Parathyroid adenoma (tissue), 2 donors: ENCODE measurements at regions not wholly inside any gene's neighbourhood (a gene's known extent, or its start where the extent isn't known, plus 50 kb on each side); places are given as distances from the start of the nearest gene placed in this dataset.

ENCODE experiments used
- H2AFZ ChIP-seq: fragments of 300-600 bp; sonication (generic); one replicate; pipeline ENCODE4 v1.7.0; 2017; ENCODE audit warnings: antibody characterized with exemption, mild to moderate bottlenecking
- H3K27ac ChIP-seq: fragments of 300-600 bp; sonication (generic); one replicate; pipeline ENCODE4 v1.7.0; 2017
- H3K27me3 ChIP-seq: fragments of 300-600 bp; sonication (generic); one replicate; pipeline ENCODE4 v1.7.0; 2017; ENCODE audit warnings: low read length; ENCODE audit not compliant: control insufficient read depth, insufficient read depth
- H3K36me3 ChIP-seq: fragments of 300-600 bp; sonication (generic); one replicate; pipeline ENCODE4 v1.7.0; 2017; ENCODE audit warnings: low read length; ENCODE audit not compliant: control insufficient read depth, insufficient read depth
- H3K4me1 ChIP-seq: fragments of 300-600 bp; sonication (generic); one replicate; pipeline ENCODE4 v1.7.0; 2017; ENCODE audit warnings: control low read depth
- H3K4me2 ChIP-seq: fragments of 300-600 bp; sonication (generic); one replicate; pipeline ENCODE4 v1.7.0; 2017; ENCODE audit warnings: low read length
- H3K4me3 ChIP-seq: fragments of 300-600 bp; sonication (generic); one replicate; pipeline ENCODE4 v1.7.0; 2017; ENCODE audit warnings: low read depth, low read length
- H3K79me2 ChIP-seq: fragments of 300-600 bp; sonication (generic); one replicate; pipeline ENCODE4 v1.7.0; 2017; ENCODE audit warnings: control low read depth
- H3K9ac ChIP-seq: fragments of 300-600 bp; sonication (generic); one replicate; pipeline ENCODE4 v1.7.0; 2017; ENCODE audit warnings: mild to moderate bottlenecking
- H3K9me3 ChIP-seq: fragments of 300-600 bp; sonication (generic); one replicate; pipeline ENCODE4 v1.7.0; 2017; ENCODE audit warnings: low read length; ENCODE audit not compliant: control insufficient read depth
- TF ChIP-seq, protein P1 (sequence below): fragments of 300-600 bp; sonication (generic); IDR thresholded peaks from one replicate; pipeline ENCODE4 v1.7.0; 2017; ENCODE audit warnings: antibody characterized with exemption, mild to moderate bottlenecking
- donor health status: primary hyperparathyroidism.

DNA sequence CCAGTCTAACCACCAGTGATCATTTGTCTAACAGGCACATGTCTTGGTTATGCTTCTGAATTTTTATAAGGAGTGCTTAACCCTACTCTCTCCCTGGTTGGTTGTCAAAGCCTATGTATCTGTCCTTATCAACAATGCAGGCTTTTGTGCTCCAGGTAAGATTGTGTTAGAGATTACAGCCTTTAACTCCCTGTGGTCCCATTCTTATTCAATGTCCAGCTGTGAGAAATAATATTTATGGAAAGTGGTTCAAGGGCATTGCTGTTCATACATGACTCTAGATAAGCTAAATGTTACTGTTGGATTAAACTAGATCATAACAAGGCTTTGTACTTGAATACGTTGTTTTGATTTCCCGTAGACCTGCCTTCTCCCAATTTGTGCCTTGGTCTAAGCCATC, 146.1 kb upstream of the TSC22D2 start:
- H3K4me1 ChIP-seq, result no peaks in the 10 kb centered on the region
- no peaks in the 10 kb centered on the region for H3K36me3 ChIP-seq
- H3K9ac ChIP-seq, result no peak overlapping the region
- no peak overlapping the region for H3K4me3 ChIP-seq
- no peaks in the 10 kb centered on the region for H3K27me3 ChIP-seq
- H3K9me3 ChIP-seq, result no peaks in the 10 kb centered on the region
- no peak overlapping the region for H3K4me2 ChIP-seq
- no peaks in the 10 kb centered on the region for H3K79me2 ChIP-seq
- H2AFZ ChIP-seq, result no peak overlapping the region
- no peak overlapping the region for H3K27ac ChIP-seq
- TF ChIP-seq, protein P1, sequence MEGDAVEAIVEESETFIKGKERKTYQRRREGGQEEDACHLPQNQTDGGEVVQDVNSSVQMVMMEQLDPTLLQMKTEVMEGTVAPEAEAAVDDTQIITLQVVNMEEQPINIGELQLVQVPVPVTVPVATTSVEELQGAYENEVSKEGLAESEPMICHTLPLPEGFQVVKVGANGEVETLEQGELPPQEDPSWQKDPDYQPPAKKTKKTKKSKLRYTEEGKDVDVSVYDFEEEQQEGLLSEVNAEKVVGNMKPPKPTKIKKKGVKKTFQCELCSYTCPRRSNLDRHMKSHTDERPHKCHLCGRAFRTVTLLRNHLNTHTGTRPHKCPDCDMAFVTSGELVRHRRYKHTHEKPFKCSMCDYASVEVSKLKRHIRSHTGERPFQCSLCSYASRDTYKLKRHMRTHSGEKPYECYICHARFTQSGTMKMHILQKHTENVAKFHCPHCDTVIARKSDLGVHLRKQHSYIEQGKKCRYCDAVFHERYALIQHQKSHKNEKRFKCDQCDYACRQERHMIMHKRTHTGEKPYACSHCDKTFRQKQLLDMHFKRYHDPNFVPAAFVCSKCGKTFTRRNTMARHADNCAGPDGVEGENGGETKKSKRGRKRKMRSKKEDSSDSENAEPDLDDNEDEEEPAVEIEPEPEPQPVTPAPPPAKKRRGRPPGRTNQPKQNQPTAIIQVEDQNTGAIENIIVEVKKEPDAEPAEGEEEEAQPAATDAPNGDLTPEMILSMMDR, result no peak

DNA sequence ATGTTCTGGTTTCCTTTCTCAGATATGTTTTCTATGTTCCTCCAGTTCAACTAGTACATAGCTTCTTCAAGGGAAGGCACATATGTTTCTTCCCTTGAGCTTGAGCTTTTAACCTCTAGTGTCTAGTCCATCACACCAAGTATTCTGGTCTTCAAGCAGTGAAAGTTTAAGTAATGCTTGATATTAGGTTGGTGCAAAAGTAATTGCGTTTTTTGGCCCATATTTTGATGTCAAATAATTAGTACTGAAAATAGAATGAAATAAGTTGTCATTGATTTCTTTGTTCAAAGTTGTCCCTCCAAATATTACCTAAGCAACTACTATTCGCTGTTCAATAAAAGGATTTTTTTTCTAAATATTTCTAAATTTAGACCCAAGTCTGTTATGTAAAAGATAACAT, 146.7 kb upstream of the TSC22D2 start:
- Histone ChIP-seq H3K4me3 (no peak overlapping the region), H3K79me2 (no peaks in the 10 kb centered on the region), H3K27ac (no peak overlapping the region), H3K27me3 (no peaks in the 10 kb centered on the region), H3K9ac (no peak overlapping the region), H3K36me3 (no peaks in the 10 kb centered on the region), H3K4me1 (no peaks in the 10 kb centered on the region), H3K4me2 (no peak overlapping the region), H2AFZ (no peak overlapping the region), H3K9me3 (no peaks in the 10 kb centered on the region)
- TF ChIP-seq, protein P1, result no peak

DNA sequence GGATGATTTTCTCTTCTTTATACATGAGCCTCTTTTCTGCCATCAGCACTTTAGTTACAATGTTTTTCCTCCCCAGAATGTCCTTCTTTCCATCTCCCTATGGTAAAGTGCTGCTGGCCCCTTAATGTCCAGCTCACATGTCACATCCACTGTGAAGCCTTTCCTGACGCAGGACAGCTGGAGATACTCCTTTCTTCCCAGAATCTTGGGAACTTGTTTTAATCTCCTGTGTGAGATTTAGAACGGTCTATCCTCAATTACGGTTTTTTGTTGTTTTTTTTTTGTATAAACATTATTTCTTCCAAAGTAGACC, 147.7 kb upstream of the TSC22D2 start:
- H3K4me2 ChIP-seq, result no peak overlapping the region
- no peak overlapping the region for H3K9ac ChIP-seq
- H3K79me2 ChIP-seq, result no peaks in the 10 kb centered on the region
- H3K4me1 ChIP-seq, result peaks cover 7% of the 10 kb centered on the region
- no peak overlapping the region for H3K4me3 ChIP-seq
- H2AFZ ChIP-seq, result no peak overlapping the region
- TF ChIP-seq, protein P1, result no peak
- H3K27ac ChIP-seq, result no peak overlapping the region
- no peaks in the 10 kb centered on the region for H3K27me3 ChIP-seq
- H3K9me3 ChIP-seq, result no peaks in the 10 kb centered on the region
- H3K36me3 ChIP-seq, result no peaks in the 10 kb centered on the region

DNA sequence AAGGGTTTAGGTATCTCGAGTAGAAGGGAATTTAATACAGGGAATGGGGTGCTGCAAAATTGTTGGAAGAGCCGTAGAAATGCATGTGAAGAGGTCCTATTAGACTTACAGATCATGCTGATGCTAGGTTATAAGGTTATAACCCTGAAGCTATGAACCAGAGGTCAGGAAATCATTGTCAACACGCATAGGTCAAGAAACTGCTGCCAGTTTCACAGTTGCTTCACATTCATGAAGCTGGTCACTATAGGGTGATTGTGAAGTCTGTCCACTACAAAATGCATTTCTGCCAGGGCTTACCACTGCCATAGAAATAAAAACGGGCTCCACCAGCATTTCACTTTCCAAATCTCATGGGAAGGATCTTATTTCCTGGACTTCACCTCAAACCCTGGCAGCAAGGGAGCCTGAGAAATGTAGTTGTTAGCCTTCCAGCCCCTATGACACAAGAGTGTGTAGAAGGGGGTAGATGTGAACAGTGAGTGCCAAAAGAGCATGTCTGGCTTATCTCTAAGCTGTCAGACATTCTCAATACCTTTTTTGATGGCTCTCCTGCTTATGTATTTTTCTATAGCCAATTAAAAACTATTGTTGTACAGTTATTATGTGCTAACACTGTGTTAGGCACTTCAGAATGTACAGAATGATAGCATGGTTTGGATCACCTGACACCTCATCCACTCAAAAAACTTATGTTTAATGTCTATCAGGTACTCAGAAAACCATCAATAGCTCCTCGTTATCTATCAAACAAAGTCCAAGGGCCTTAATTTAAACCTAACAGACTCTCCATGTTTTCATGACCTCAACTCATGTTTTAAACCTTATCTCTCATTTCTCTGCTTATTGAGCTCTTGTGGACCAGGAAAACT, 148.3 kb upstream of the TSC22D2 start:
- no peaks in the 10 kb centered on the region for H3K36me3 ChIP-seq
- no peaks in the 10 kb centered on the region for H3K79me2 ChIP-seq
- no peak overlapping the region for H2AFZ ChIP-seq
- no peak overlapping the region for H3K27ac ChIP-seq
- peaks cover 13% of the 10 kb centered on the region for H3K4me1 ChIP-seq
- no peak overlapping the region for H3K9ac ChIP-seq
- H3K9me3 ChIP-seq, result no peaks in the 10 kb centered on the region
- no peak overlapping the region for H3K4me3 ChIP-seq
- TF ChIP-seq, protein P1, result no peak
- no peak overlapping the region for H3K4me2 ChIP-seq
- no peaks in the 10 kb centered on the region for H3K27me3 ChIP-seq

DNA sequence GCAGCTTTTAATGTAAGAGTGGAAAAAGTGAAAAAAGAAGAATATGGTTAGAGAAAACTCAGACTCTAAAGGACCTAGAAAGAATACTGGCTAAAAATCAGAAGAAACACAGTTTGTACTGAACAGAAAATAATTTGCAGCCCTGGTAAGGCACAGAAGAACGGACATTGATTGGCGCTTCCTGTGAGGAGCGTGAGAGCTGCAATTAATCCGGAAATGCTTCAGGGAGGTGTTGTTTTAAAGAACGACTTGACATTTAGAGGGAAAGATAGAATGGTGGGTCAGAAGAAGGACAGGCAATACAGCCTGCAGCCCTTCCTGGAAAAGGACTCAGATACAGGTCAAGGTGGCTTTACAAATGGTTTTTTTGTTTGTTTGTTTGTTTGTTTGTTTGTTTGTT, 151.3 kb upstream of the TSC22D2 start:
- Histone ChIP-seq H2AFZ (no peak overlapping the region), H3K27ac (no peak overlapping the region), H3K4me1 (peaks cover 13% of the 10 kb centered on the region), H3K27me3 (no peaks in the 10 kb centered on the region), H3K9me3 (no peaks in the 10 kb centered on the region), H3K79me2 (no peaks in the 10 kb centered on the region), H3K4me3 (no peak overlapping the region), H3K9ac (no peak overlapping the region), H3K4me2 (no peak overlapping the region), H3K36me3 (no peaks in the 10 kb centered on the region)
- TF ChIP-seq, protein P1, result no peak
